Stomach (tissue), 4 donors: ENCODE measurements at regions not wholly inside any gene's neighbourhood (a gene's known extent, or its start where the extent isn't known, plus 50 kb on each side); places are given as distances from the start of the nearest gene placed in this dataset.

ENCODE experiments used
- EP300 ChIP-seq: sonication (generic); formaldehyde crosslinking; IDR thresholded peaks from one replicate; pipeline ENCODE4 v1.6.1; 2017; ENCODE audit warnings: antibody characterized with exemption
- POLR2AphosphoS5 ChIP-seq, 3 donors: sonication (generic); formaldehyde crosslinking; IDR thresholded peaks; one replicate each; pipeline ENCODE4 v1.6.1; 2016; ENCODE audit warnings: antibody characterized with exemption in 3 of 3
- TF ChIP-seq, protein P1 (sequence below), 7 experiments: fragments of 450-650 bp in 4 of 7; fragments of 200-600 bp in 3 of 7; sonication (generic) in 3 of 7; IDR thresholded peaks; one replicate each; pipeline ENCODE4 v1.5.1; 2016 to 2019; ENCODE audit warnings: antibody characterized with exemption in 7 of 7, control low read depth in 2 of 7, mild to moderate bottlenecking in 1 of 7

GRCh38 chr9:38158628-38159027 lies 89.6 kb upstream of the SHB start:
- TF ChIP-seq POLR2AphosphoS5 (IDR thresholded peaks at IDR 0.05) (no peak), EP300 (no peak)
- TF ChIP-seq, protein P1, sequence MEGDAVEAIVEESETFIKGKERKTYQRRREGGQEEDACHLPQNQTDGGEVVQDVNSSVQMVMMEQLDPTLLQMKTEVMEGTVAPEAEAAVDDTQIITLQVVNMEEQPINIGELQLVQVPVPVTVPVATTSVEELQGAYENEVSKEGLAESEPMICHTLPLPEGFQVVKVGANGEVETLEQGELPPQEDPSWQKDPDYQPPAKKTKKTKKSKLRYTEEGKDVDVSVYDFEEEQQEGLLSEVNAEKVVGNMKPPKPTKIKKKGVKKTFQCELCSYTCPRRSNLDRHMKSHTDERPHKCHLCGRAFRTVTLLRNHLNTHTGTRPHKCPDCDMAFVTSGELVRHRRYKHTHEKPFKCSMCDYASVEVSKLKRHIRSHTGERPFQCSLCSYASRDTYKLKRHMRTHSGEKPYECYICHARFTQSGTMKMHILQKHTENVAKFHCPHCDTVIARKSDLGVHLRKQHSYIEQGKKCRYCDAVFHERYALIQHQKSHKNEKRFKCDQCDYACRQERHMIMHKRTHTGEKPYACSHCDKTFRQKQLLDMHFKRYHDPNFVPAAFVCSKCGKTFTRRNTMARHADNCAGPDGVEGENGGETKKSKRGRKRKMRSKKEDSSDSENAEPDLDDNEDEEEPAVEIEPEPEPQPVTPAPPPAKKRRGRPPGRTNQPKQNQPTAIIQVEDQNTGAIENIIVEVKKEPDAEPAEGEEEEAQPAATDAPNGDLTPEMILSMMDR (IDR thresholded peaks at IDR 0.05) = no peak
